ENCODE measurements at regions not wholly inside any gene's neighbourhood (a gene's known extent, or its start where the extent isn't known, plus 50 kb on each side); places are given as distances from the start of the nearest gene placed in this dataset.

DNA sequence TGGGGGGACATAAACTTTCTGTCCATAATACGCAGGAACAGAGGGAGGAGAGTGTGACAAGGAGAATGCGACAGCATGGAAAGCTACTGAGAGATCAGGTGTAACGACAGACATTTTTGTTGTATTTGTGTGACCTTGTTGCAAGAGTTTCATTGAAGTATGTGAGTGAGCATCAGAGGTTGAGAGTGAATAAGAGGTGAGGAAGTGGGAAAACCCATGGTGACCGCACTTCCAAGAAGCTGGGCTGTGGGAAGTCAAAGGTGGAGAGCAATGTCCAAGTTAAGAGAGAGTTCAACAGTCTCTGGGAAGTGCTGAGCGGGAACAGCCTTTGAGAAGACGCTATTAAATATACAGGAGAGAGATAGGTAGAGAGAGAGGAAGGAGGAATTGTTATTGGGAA is 76.4 kb upstream of the PGRMC2 start:
- no peak for DNase-seq
- intact Hi-C loops (cut with DNase I) = no loop called here

GRCh38 chr4:128362760-128363159 is 75.1 kb upstream of the PGRMC2 start:
- intact Hi-C loops (cut with DNase I) = no loop called here
- no peak for DNase-seq

DNA sequence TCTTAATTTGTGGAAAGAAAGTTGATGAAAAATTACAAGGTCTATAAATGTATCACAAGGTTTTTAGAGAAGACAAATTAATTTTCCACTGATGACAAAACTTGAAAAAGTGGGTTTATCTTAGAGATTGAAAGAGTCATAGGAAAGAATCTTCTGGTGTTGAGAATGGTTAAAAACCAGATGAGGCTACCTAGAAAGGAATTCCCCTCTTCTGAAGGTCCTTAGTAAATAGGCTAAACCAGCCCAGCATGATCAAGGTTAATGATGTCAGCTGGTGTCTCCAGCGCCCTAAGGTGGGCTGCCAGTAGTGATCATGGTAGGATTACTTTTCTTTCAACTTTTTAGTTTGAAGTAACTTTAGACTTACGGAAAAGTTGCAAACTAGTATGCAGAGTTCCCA is 71.8 kb upstream of the PGRMC2 start:
- DNase-seq = no peak

GRCh38 chr4:128358913-128359279 is 71.3 kb upstream of the PGRMC2 start:
- DNase-seq = no peak
- intact Hi-C loops (cut with DNase I) = no loop called here

More for the DNA sequence above, 71.8 kb upstream of the PGRMC2 start:
- intact Hi-C loops (cut with DNase I) = no loop called here

DNA sequence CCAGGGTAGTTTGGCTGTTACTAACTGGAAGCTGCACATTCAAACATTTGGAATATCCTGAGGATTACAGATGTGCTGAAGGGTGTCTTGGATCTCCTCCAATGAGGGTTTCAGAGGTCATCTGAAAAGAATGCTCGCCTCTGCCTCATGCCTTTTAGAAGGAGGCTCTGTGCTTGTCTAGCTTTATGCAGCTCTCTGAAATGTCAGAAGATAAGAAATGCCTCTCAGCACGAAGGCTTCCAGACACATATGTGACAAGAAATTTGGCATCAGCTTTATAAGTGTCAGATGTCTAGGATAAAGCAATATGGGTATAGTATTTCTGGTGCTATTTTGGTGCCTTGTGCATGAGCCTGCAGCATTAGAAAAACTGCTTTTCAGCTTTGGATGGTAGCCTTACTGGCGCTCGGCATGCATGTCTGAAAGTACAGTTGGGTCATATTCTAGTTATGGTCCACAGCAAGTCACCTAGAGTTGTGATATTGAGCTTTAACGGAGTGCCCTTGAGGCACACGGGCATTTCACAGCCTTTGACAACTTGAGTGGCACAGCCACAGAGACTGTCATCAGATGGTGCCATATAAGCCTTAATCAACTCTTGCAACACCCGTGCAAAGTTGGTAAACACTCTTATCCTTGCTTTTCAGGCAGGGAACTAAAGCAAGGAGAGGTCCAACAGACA is 70.8 kb upstream of the PGRMC2 start:
- DNase-seq = no peak
- intact Hi-C loops (cut with DNase I) = no loop called here

DNA sequence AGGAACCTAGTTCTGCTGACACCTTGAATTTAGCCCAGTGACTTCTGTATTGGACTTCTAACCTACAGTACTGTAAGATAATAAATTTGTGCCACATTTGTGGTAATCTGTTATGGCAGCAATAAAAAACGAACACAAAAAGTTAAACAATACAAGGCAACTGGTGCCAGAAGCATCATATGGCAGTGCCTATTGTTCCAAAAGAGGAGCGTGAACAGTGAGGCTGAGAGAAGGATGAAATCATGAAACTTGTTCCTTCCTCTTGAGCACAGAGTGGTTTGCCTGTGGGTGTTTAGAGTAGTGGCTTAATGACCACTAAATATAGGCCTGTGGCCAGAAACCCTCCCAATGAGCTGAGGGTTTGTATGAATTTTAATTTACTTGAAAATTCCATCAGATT is 69.7 kb upstream of the PGRMC2 start:
- no peak for DNase-seq
- intact Hi-C loops (cut with DNase I) = no loop called here

DNA sequence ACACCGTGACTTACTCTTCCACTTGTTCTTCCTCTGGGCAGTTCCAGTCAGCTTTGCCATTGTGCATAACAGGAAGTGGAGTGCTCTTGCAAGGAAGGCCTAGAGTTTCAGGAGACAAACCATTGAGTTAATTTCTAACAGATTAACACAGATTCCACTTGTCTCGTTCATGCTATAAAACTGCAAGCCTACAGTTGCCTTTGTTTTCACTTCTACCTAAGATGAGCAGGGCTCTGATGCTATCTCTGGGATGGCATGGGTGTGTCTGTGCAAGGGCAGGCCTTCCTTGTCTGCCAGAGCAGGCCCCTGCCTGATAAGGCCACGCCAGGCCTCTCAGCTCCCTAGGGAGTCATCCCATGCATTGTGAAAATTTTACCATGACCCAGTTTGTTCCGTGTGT is 67.7 kb upstream of the PGRMC2 start:
- intact Hi-C loops (cut with DNase I) = no loop called here

DNA sequence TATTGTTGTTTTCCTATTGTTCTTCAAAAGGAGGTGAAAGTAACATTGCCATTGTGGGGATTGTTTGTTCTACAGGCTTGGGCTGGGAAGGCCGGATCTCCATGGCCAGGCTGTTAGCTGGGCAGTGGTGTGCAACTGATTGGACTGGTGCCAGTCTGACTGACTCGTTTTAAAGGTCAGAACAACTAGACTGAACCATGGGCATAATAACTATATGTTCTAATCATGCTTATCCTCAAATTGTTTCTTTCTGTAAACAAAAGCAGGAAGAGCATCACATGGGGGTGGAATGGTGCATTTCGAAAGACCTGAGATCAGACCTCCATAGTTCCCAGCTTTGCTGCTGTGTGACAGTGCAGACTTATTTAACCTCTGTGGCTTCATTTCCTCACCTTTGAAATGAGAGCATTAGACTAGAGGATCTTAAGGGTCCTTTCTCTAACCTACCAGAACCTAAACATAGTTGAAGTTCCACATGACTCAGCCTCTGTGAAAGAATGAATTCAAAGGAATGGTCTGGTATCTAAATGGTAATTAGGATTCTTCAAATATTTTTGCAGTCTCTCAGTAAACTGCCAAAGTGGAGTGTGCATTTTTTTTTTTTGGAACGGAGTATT is 66.7 kb upstream of the PGRMC2 start:
- DNase-seq = no peak
- intact Hi-C loops (cut with DNase I) = no loop called here

More for the DNA sequence above, 67.7 kb upstream of the PGRMC2 start:
- DNase-seq = no peak

- intact Hi-C loops (cut with DNase I) = no loop called here
- no peak for DNase-seq
Measured at GRCh38 chr4:128353791-128354190, 66.2 kb upstream of the PGRMC2 start.

DNA sequence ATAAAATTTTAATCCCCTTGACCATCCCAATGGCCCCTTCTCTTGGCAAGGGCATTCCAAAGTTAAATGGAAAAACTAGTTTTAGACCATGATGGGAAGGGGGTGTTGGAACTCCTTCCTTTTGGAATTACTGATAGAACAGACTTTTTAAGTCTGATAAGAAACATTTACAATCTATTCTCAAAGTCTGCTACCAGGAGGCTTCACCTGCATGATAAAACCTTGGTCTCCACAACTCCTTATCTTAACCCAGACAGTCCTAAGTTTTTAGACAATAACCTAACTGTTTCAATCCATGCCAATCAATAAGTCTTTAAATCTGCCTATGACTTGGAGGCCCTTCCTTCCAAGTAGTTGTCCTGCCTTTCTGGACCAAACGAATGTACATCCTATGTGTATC is 63.9 kb upstream of the PGRMC2 start:
- intact Hi-C loops (cut with DNase I) = no loop called here
- no peak for DNase-seq

DNA sequence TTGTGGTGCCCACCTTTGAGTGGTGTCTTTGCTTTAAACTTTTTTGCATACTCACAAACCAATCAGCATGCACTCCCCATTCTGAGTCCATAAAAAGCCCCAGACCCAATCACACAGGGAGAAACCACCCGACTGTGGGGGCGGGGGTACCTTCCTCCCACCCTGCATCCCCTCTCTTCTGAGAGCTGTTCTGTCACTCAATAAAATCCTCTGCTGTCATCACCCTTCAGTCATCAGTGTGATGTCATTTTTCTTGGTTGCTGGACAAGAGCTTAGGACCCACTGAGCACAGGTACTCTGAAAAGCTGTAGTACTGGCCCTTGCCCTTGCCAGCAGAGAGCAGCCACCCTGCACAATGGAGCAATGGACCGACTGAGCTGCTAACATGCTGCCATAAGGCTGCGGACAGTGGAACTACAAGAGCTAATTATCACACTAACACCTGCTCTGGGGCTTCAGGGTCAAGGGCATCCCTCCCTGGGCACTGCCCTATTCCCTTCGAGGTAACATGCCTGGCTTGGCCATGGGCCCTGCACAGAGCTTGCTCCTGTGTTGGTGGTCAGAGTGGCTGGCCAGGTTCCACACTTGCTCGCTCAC is 62.9 kb upstream of the PGRMC2 start:
- DNase-seq = no peak
- intact Hi-C loops (cut with DNase I) = no loop called here

- no peak for DNase-seq
- intact Hi-C loops (cut with DNase I) = no loop called here
Measured at GRCh38 chr4:128349921-128350320, 62.3 kb upstream of the PGRMC2 start.

DNA sequence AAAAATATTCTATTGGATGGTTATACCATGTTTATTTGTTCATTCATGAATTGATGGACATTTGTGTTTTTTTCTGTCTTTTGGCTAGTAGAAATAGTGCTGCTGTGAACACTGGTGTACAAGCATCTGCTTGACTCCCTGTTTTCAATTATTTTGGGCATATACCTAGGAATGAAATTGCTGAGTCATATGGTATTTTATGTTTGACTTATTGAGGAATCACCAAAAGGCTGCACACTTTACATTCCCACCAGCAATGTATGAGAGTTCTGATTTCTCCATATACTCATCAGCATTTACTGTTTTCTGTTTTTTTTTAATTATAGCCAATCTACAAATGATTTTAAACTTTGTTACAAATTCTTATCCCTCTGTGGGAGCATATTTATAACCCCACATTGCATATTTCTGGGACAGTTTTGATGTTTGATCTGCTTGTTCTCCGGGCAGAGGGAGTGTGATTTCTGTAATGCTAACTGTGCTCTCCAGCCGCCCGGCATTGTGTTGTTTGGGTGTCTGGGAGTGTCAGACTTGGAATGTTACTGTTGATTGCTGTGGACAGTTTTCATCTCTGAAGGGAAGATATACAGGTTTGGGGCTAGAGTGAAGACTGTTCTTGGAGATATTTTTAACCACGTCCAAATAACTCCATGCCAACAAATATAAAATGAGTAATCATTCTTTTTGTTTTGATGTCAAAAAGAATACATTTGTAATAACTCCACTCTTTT is 60.5 kb upstream of the PGRMC2 start:
- intact Hi-C loops (cut with DNase I) = no loop called here
- DNase-seq = no peak

DNA sequence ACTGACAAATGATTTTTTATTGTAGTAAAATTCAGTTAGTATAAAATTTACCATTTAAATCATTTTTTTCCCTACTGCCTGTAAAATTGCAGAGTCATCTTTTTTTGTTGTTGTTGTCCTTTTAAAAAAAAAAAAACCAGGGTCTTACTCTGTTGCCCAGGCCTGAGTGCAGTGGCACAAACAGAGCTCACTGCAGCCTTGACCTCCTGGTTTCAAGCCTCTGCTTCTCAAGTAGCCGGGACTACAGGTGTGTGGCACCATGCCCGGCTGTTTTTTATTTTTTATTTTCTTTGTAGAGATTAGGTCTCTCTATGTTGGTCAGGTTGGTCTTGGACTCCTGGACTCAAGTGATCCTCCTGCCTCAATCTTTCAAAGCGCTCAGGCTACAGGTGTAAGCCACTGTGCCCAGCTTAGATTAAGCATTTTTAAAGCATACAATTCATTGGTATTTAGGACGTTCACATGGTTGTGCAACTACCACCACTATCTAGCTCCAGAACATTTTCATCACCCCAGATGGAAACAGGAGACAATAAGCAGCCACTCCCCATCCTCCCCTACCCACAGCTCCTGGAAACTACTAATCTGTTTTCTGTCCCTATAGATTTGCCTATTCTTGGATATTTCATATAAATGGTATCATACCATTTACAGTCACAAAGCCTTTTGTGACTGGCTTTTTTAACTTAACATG is 59.7 kb upstream of the PGRMC2 start:
- intact Hi-C loops (cut with DNase I) = no loop called here
- no peak for DNase-seq

DNA sequence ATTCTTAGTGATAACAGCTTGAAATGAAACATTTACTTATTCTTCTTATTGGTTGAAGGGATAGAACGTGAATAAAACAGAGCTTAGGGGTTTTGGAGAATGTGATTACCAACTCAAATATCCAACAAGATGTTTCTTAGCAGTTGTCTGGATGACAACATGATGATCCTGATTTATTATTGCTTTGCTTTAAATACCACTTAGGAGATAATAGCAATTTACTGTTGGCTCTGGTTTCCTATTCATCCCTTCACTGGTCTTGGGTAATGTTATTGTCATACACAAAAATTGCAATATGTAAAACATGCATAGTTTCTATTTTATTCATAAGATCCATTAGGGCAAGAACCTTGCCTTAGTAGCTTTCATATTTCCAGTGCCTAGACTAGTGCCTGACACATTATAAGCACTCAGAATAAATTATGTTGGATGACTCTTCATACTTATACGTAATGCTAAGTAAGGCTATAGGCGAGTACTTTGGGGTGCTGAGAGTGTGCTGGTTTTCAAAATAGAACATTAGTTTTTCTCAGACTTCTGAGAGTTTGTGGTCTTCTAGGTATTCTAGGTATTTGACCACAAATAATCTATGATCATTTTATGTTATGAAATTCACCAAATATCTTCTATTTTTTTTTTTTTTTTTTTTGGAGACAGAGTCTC is 58.6 kb upstream of the PGRMC2 start:
- intact Hi-C loops (cut with DNase I) = no loop called here
- DNase-seq = no peak

DNA sequence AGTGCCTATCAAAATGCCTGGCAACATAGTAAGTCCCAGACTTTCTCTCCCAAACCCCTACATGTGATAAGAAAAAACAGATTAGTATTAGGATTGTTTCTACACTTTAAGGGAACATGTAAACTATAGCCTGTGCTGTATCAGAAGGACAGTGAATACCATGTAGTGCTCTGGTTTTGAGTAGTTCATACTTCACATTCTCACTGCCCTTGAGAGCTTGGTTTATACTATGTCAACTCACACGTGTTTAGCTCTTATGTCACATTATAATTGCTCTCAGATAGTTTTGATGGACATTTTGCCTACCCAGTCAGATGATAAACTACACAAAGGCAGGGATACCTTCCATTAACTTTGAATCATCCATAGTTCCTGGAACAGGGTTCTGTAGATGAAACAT is 58.0 kb upstream of the PGRMC2 start:
- intact Hi-C loops (cut with DNase I) = no loop called here
- no peak for DNase-seq

DNA sequence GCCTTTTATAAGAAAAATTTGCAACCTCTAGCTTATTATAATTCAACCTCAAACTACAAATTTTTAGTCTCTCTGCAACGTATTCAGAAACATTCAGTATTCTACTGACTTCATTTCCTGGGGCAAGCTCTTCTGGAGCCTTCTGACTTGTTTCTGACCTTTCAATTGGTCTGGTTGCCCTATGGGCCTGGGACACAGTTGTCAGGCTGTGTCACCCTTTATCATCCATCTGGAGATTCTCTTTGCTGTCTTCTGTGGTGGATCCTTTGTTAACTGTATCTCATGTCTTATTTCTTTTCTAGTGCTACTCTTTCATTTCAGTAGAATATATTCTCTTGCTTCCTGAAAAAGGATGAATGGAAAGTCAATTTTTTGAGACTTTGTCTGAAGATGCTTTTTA is 55.1 kb upstream of the PGRMC2 start:
- intact Hi-C loops (cut with DNase I) = no loop called here
- no peak for DNase-seq

- intact Hi-C loops (cut with DNase I) = no loop called here
- DNase-seq = no peak
Measured at GRCh38 chr4:128341634-128342033, 54.0 kb upstream of the PGRMC2 start.

DNA sequence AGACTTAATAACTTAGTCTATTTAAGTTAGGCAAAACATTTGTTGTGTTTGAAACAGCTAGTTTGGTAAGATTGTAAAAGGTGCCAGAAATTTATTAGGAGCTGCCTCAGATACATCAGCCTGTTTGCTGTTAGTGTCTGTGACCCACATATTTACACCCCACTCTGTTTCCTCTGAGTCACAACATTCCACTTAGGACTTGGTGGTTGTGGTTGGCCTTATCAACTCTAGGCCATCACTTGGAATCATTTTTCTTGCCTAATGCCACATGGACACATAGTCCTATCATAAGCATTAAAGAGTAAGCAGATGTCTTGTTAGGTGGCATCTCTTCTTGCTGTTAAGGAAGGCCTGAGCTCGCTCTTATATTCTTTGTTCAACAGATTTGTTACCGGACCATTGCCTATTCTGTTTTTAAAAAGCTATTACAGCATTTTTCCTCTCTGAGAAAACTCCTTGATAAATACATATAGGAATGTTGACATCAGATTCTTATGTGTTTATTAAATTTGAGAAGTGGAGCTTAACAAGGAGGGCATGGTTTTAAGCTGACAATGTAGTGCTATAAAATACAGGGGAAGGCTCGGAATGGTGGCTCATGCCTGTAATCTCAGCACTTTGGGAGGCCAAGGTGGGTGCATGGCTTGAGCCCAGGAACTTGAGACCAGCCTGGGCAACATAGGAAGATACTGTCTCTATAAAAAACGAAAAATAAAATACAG is 51.2 kb upstream of the PGRMC2 start:
- DNase-seq = no peak
- intact Hi-C loops (cut with DNase I) = no loop called here

Data from head of caudate nucleus (tissue), 42 donors.